ENCODE measurements at regions not wholly inside any gene's neighbourhood (a gene's known extent, or its start where the extent isn't known, plus 50 kb on each side); places are given as distances from the start of the nearest gene placed in this dataset.

DNA sequence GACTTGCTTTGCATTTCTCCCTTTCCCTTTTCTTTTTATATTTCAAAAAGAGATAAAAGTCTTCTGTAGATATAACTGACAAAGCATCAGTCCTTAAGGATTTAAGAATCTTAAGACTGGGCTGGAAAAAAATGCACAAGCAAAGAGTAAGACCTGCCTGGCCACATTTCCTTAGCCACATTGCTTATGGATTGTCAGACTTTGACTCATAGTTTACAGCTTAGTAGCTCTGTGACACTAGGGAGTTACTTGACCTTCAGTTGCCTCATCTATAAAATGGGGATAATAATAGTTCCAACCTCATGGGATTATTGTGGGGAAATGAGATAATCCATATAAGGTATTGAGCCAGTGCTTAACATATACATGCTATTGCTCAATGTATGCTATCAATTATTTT is 66.4 kb upstream of the STK38L start:
- TF ChIP-seq EP300 (IDR thresholded peaks at IDR 0.05) (no peak), POLR2AphosphoS5 (IDR thresholded peaks at IDR 0.05) (no peak), POLR2A (IDR thresholded peaks at IDR 0.05) (no peak), CTCF (IDR thresholded peaks at IDR 0.05) (no peak)
- Histone ChIP-seq H3K27ac (no peak overlapping the region), H3K4me3 (no peak overlapping the region), H3K4me1 (peaks cover 16% of the 10 kb centered on the region), H3K36me3 (no peaks in the 10 kb centered on the region), H3K9me3 (no peaks in the 10 kb centered on the region), H3K27me3 (no peaks in the 10 kb centered on the region)
- no peak for DNase-seq (ENCODE audit: low spot score in 2 of 2)

DNA sequence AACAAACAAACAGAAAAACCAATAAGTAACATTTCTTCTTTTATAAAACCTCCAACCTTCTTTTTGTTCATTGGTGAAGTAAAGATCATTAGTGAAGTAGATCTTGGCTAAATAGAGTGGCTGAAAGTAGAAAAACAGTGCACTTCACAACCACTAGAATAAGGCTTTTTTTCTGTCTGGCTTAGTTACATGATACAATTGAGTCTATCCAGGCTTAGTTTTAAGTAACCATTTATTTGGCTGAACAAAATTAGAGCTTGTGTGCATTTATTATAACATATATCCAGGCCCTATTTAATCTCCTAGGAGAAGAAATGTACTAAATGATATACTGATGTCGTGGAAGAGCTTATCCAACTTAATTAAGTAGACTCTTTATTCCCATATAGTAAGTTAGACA is 65.8 kb upstream of the STK38L start:
- Histone ChIP-seq H3K4me3 (no peak overlapping the region), H3K27ac (no peak overlapping the region), H3K4me1 (peaks cover 16% of the 10 kb centered on the region), H3K36me3 (no peaks in the 10 kb centered on the region), H3K9me3 (no peaks in the 10 kb centered on the region), H3K27me3 (no peaks in the 10 kb centered on the region)
- TF ChIP-seq POLR2A (IDR thresholded peaks at IDR 0.05) (no peak), EP300 (IDR thresholded peaks at IDR 0.05) (no peak), CTCF (IDR thresholded peaks at IDR 0.05) (no peak), POLR2AphosphoS5 (IDR thresholded peaks at IDR 0.05) (no peak)
- WGBS: 100% methylated on average over 1 of the region's 1 CpG
- DNase-seq (ENCODE audit: low spot score in 2 of 2): no peak

DNA sequence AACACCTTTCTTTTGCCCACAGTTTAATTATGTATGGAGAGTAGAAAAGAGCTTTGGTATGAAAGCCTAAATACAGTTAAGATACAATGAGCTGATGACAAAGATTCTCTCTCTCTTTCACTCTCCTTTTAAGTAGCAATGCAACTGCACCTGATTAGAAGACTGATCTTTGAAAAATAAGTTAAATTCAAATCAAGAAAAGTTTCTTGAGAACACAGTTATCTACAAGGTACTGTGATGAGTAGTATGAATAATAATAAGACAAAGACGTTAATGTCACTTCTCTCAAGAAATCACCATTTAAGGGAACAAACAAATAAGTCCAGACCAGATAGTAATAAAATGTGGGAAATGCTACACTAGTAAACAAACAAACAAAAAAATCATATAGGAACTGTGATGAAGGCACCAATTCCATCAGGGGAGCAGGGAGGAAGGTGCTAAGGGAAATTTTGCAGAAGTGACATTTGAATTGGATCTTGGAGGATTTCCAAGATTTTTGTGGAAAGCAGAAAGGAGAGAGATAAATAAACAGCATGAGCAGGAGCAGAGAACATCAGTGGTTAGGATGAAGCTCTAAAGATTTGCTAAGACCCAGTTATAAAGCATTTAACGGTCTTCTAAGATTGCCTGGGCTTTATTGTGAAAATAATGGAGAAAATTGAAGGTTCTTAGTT is 65.2 kb upstream of the STK38L start:
- Histone ChIP-seq H3K27me3 (no peaks in the 10 kb centered on the region), H3K4me3 (no peak overlapping the region), H3K9me3 (no peaks in the 10 kb centered on the region), H3K27ac (peak overlapping the region; percentile 8), H3K4me1 (peaks cover 16% of the 10 kb centered on the region), H3K36me3 (no peaks in the 10 kb centered on the region)
- WGBS: 86% methylated on average over 2 of the region's 2 CpGs
- TF ChIP-seq POLR2A (IDR thresholded peaks at IDR 0.05) (no peak), CTCF (IDR thresholded peaks at IDR 0.05) (no peak), POLR2AphosphoS5 (IDR thresholded peaks at IDR 0.05) (no peak), EP300 (IDR thresholded peaks at IDR 0.05) (no peak)
- DNase-seq (ENCODE audit: low spot score in 2 of 2): no peak

- peak overlapping the region; percentile 8 for H3K27ac ChIP-seq
- WGBS: 57% methylated on average over 6 of the region's 6 CpGs
- no peak for DNase-seq (ENCODE audit: low spot score in 2 of 2)
- H3K4me1 ChIP-seq: peaks cover 16% of the 10 kb centered on the region
- H3K9me3 ChIP-seq: no peaks in the 10 kb centered on the region
- H3K4me3 ChIP-seq: no peak overlapping the region
- TF ChIP-seq CTCF (IDR thresholded peaks at IDR 0.05) (no peak), POLR2A (IDR thresholded peaks at IDR 0.05) (no peak), POLR2AphosphoS5 (IDR thresholded peaks at IDR 0.05) (no peak), EP300 (IDR thresholded peaks at IDR 0.05) (no peak)
- no peaks in the 10 kb centered on the region for H3K27me3 ChIP-seq
- no peaks in the 10 kb centered on the region for H3K36me3 ChIP-seq
These were observed 64.5 kb upstream of the STK38L start for GRCh38 chr12:27179400-27180214.

DNA sequence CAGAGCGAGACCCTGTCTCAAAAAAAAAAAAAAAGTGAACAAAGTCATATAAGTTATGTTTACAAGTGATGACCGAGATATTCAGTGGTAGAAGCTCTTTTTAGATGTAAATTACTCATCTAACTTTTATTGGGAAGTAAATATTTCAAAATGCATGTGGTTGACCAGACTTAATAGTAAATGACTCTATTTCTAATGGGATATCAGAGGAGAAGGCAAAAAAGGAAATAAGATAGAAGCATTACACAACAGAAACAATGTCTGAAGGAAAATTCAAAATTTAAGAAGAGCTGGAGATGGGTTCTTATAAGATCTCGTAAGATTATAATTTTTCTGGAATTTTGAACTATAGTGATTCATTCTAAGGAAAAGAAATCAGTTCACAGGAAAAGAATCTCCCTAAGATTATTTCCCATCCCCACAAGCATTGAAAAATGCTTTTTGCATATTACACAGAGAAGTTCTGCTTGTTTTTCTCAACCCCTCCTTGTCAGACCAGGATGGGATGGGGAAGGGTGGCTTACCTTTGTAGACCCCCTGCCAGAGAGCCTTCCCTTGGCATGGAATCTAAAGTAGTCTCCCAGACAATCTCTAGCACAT is 63.1 kb upstream of the STK38L start:
- H3K27me3 ChIP-seq: no peaks in the 10 kb centered on the region
- H3K9me3 ChIP-seq: no peaks in the 10 kb centered on the region
- no peak for TF ChIP-seq EP300 (IDR thresholded peaks at IDR 0.05)
- TF ChIP-seq CTCF (IDR thresholded peaks at IDR 0.05): no peak
- no peak for TF ChIP-seq POLR2AphosphoS5 (IDR thresholded peaks at IDR 0.05)
- TF ChIP-seq POLR2A (IDR thresholded peaks at IDR 0.05): no peak
- no peaks in the 10 kb centered on the region for H3K36me3 ChIP-seq
- 80% methylated on average over 3 of the region's 3 CpGs for WGBS
- H3K27ac ChIP-seq: no peak overlapping the region
- no peak for DNase-seq (ENCODE audit: low spot score in 2 of 2)
- H3K4me1 ChIP-seq: peaks cover 24% of the 10 kb centered on the region
- no peak overlapping the region for H3K4me3 ChIP-seq

Measured in suprapubic skin (tissue), 4 donors.